Activated CD4-positive, alpha-beta T cell treated with anti-CD3 and anti-CD28 coated beads for 36 hours (primary cell): ENCODE measurements at regions not wholly inside any gene's neighbourhood (a gene's known extent, or its start where the extent isn't known, plus 50 kb on each side); places are given as distances from the start of the nearest gene placed in this dataset.

Experiments used
- ATAC-seq: fragments of 200-7000 bp; cut with Tn5 transposase; one replicate; pipeline ENCODE4 v1.10.0; 2021; ENCODE audit warnings: mild to moderate bottlenecking, moderate library complexity
- CTCF ChIA-PET: fragments of 350-600 bp; sonication (Branson Sonifier 250); formaldehyde crosslinking; loops from one replicate; lab custom pipeline; 2021; ENCODE audit warnings: antibody characterized with exemption; lab: Charles Lee
- POLR2A ChIA-PET: fragments of 350-600 bp; sonication (Branson Sonifier 250); formaldehyde crosslinking; loops from one replicate; lab custom pipeline; 2021; ENCODE audit warnings: antibody characterized with exemption, inconsistent platforms; lab: Charles Lee
- DNase-seq: peaks from one replicate; pipeline ENCODE4 v3.0.0-alpha.2; 2020
- H3K27ac Mint-ChIP-seq: one replicate; pipeline ENCODE4 v1.8.0; 2021; ENCODE audit warnings: mixed read lengths
- H3K27me3 Mint-ChIP-seq: one replicate; pipeline ENCODE4 v1.8.0; 2021; ENCODE audit warnings: mixed read lengths
- H3K36me3 Mint-ChIP-seq: one replicate; pipeline ENCODE4 v1.8.0; 2021; ENCODE audit warnings: low read depth, mixed read lengths
- H3K4me1 Mint-ChIP-seq: one replicate; pipeline ENCODE4 v1.8.0; 2021; ENCODE audit warnings: mixed read lengths
- H3K4me3 Mint-ChIP-seq: one replicate; pipeline ENCODE4 v1.8.0; 2021; ENCODE audit warnings: mild to moderate bottlenecking, moderate library complexity, mixed read lengths
- H3K9me3 Mint-ChIP-seq: one replicate; pipeline ENCODE4 v1.8.0; 2021; ENCODE audit warnings: low read depth, mixed read lengths
- intact Hi-C, 2 experiments: fragments of 100-400 bp; cut with DNase I in 1 of 2; cut with micrococcal nuclease in 1 of 2; formaldehyde crosslinking; loops; one replicate each; pipeline versions ENCODE4 v1.14.2 to v1.15.1; 2022 to 2024; cut with DNase I, micrococcal nuclease

GRCh38 chr14:57029620-57030253 is 219.5 kb upstream of the OTX2 start:
- intact Hi-C loops: no loop called here
- Mint-ChIP-seq H3K36me3 (no peaks in the 10 kb centered on the region), H3K4me3 (no peak overlapping the region), H3K9me3 (peaks cover 5% of the 10 kb centered on the region), H3K4me1 (no peaks in the 10 kb centered on the region), H3K27ac (no peak overlapping the region), H3K27me3 (peaks cover 8% of the 10 kb centered on the region)
- ATAC-seq (no peak), DNase-seq (no peak)
- POLR2A ChIA-PET: no interaction called here
- CTCF ChIA-PET: no interaction called here

GRCh38 chr14:57025456-57025855 is 215.2 kb upstream of the OTX2 start:
- POLR2A ChIA-PET: no interaction called here
- H3K4me1 Mint-ChIP-seq: no peaks in the 10 kb centered on the region
- H3K27me3 Mint-ChIP-seq: peaks cover 10% of the 10 kb centered on the region
- CTCF ChIA-PET: no interaction called here
- no peak overlapping the region for H3K27ac Mint-ChIP-seq
- H3K4me3 Mint-ChIP-seq: no peak overlapping the region
- no peak for ATAC-seq
- H3K36me3 Mint-ChIP-seq: no peaks in the 10 kb centered on the region
- intact Hi-C loops: no loop called here
- H3K9me3 Mint-ChIP-seq: no peaks in the 10 kb centered on the region
- no peak for DNase-seq

GRCh38 chr14:57022608-57023007 is 212.3 kb upstream of the OTX2 start:
- no peaks in the 10 kb centered on the region for H3K36me3 Mint-ChIP-seq
- H3K4me3 Mint-ChIP-seq: no peak overlapping the region
- DNase-seq: no peak
- no peaks in the 10 kb centered on the region for H3K4me1 Mint-ChIP-seq
- no peak overlapping the region for H3K27ac Mint-ChIP-seq
- POLR2A ChIA-PET: no interaction called here
- intact Hi-C loops: no loop called here
- peaks cover 10% of the 10 kb centered on the region for H3K27me3 Mint-ChIP-seq
- ATAC-seq: no peak
- CTCF ChIA-PET: no interaction called here
- H3K9me3 Mint-ChIP-seq: no peaks in the 10 kb centered on the region

GRCh38 chr14:57018065-57018464 is 207.8 kb upstream of the OTX2 start:
- Mint-ChIP-seq H3K4me3 (no peak overlapping the region), H3K36me3 (no peaks in the 10 kb centered on the region), H3K27me3 (peaks cover 11% of the 10 kb centered on the region), H3K27ac (no peak overlapping the region), H3K9me3 (peaks cover 4% of the 10 kb centered on the region), H3K4me1 (no peaks in the 10 kb centered on the region)
- CTCF ChIA-PET: interaction anchor here (0.6 kb wide), 1 partner anchor 258 kb away, joined by 3 read pairs; no protein-coding TSS in a partner anchor
- no peak for DNase-seq
- POLR2A ChIA-PET: no interaction called here
- intact Hi-C loops: no loop called here
- ATAC-seq: no peak

GRCh38 chr14:57013987-57014386 is 203.7 kb upstream of the OTX2 start:
- no peaks in the 10 kb centered on the region for H3K36me3 Mint-ChIP-seq
- no peak for DNase-seq
- CTCF ChIA-PET: interaction anchor here (0.9 kb wide), 1 partner anchor 18 kb away, joined by 3 read pairs; no protein-coding TSS in a partner anchor
- no peaks in the 10 kb centered on the region for H3K4me1 Mint-ChIP-seq
- peaks cover 16% of the 10 kb centered on the region for H3K27me3 Mint-ChIP-seq
- H3K27ac Mint-ChIP-seq: no peak overlapping the region
- no peak for ATAC-seq
- POLR2A ChIA-PET: no interaction called here
- intact Hi-C loops: no loop called here
- H3K4me3 Mint-ChIP-seq: no peak overlapping the region
- peaks cover 4% of the 10 kb centered on the region for H3K9me3 Mint-ChIP-seq

- intact Hi-C loops: no loop called here
- ATAC-seq: no peak
- H3K4me3 Mint-ChIP-seq: no peak overlapping the region
- CTCF ChIA-PET: interaction anchor here (0.7 kb wide), 1 partner anchor 51 kb away, joined by 3 read pairs; no protein-coding TSS in a partner anchor
- no peak for DNase-seq
- H3K27me3 Mint-ChIP-seq: peaks cover 24% of the 10 kb centered on the region
- no peaks in the 10 kb centered on the region for H3K4me1 Mint-ChIP-seq
- no peak overlapping the region for H3K27ac Mint-ChIP-seq
- no peaks in the 10 kb centered on the region for H3K36me3 Mint-ChIP-seq
- POLR2A ChIA-PET: no interaction called here
- H3K9me3 Mint-ChIP-seq: peaks cover 4% of the 10 kb centered on the region
These were observed 199.6 kb upstream of the OTX2 start for GRCh38 chr14:57009585-57010515.

GRCh38 chr14:57008534-57008933 is 198.3 kb upstream of the OTX2 start:
- ChIA-PET POLR2A (no interaction called here), CTCF (no interaction called here)
- Mint-ChIP-seq H3K4me3 (no peak overlapping the region), H3K27ac (no peak overlapping the region), H3K4me1 (no peaks in the 10 kb centered on the region), H3K36me3 (no peaks in the 10 kb centered on the region), H3K27me3 (peaks cover 24% of the 10 kb centered on the region), H3K9me3 (peaks cover 2% of the 10 kb centered on the region)
- no peak for DNase-seq
- ATAC-seq: no peak
- intact Hi-C loops: no loop called here

GRCh38 chr14:56998728-56999127 is 188.4 kb upstream of the OTX2 start:
- DNase-seq (no peak), ATAC-seq (no peak)
- ChIA-PET POLR2A (no interaction called here), CTCF (no interaction called here)
- H3K27me3 Mint-ChIP-seq: peaks cover 5% of the 10 kb centered on the region
- no peak overlapping the region for H3K4me3 Mint-ChIP-seq
- no peaks in the 10 kb centered on the region for H3K36me3 Mint-ChIP-seq
- no peak overlapping the region for H3K27ac Mint-ChIP-seq
- intact Hi-C loops: no loop called here
- H3K9me3 Mint-ChIP-seq: no peaks in the 10 kb centered on the region
- H3K4me1 Mint-ChIP-seq: no peaks in the 10 kb centered on the region

GRCh38 chr14:56996721-56997399 is 186.6 kb upstream of the OTX2 start:
- H3K4me1 Mint-ChIP-seq: no peaks in the 10 kb centered on the region
- DNase-seq (no peak), ATAC-seq (no peak)
- H3K9me3 Mint-ChIP-seq: no peaks in the 10 kb centered on the region
- intact Hi-C loops: no loop called here
- ChIA-PET CTCF (no interaction called here), POLR2A (no interaction called here)
- no peak overlapping the region for H3K4me3 Mint-ChIP-seq
- peaks cover 3% of the 10 kb centered on the region for H3K27me3 Mint-ChIP-seq
- H3K27ac Mint-ChIP-seq: no peak overlapping the region
- H3K36me3 Mint-ChIP-seq: no peaks in the 10 kb centered on the region

- ChIA-PET POLR2A (no interaction called here), CTCF (no interaction called here)
- ATAC-seq: no peak
- H3K36me3 Mint-ChIP-seq: no peaks in the 10 kb centered on the region
- no peak overlapping the region for H3K27ac Mint-ChIP-seq
- H3K9me3 Mint-ChIP-seq: no peaks in the 10 kb centered on the region
- H3K27me3 Mint-ChIP-seq: peaks cover 3% of the 10 kb centered on the region
- no peak for DNase-seq
- no peak overlapping the region for H3K4me3 Mint-ChIP-seq
- H3K4me1 Mint-ChIP-seq: no peaks in the 10 kb centered on the region
- intact Hi-C loops: no loop called here
These were observed 184.7 kb upstream of the OTX2 start for GRCh38 chr14:56995010-56995409.

GRCh38 chr14:56992332-56992820 is 182.1 kb upstream of the OTX2 start:
- Mint-ChIP-seq H3K4me3 (no peak overlapping the region), H3K27me3 (no peaks in the 10 kb centered on the region), H3K36me3 (no peaks in the 10 kb centered on the region), H3K27ac (no peak overlapping the region), H3K9me3 (no peaks in the 10 kb centered on the region), H3K4me1 (no peaks in the 10 kb centered on the region)
- intact Hi-C loops: no loop called here
- CTCF ChIA-PET: no interaction called here
- ATAC-seq (no peak), DNase-seq (no peak)
- POLR2A ChIA-PET: no interaction called here
